Tibial nerve (tissue), 4 donors: ENCODE measurements at regions not wholly inside any gene's neighbourhood (a gene's known extent, or its start where the extent isn't known, plus 50 kb on each side); places are given as distances from the start of the nearest gene placed in this dataset.

Experiments used
- EP300 ChIP-seq, 2 donors: sonication (generic); formaldehyde crosslinking; IDR thresholded peaks; one replicate each; pipeline ENCODE4 v1.6.1; 2017; ENCODE audit warnings: antibody characterized with exemption in 2 of 2, mild to moderate bottlenecking in 1 of 2
- POLR2A ChIP-seq, 2 donors: fragments of 450-650 bp; IDR thresholded peaks; one replicate each; pipeline ENCODE4 v1.6.1; 2017; ENCODE audit warnings: antibody characterized with exemption in 2 of 2, mild to moderate bottlenecking in 2 of 2, moderate library complexity in 2 of 2
- TF ChIP-seq, protein P1 (sequence below), 5 experiments: fragments of 200-600 bp in 3 of 5; fragments of 450-650 bp in 2 of 5; sonication (generic) in 3 of 5; IDR thresholded peaks; one replicate each; pipeline ENCODE4 v1.5.1; 2016 to 2019; ENCODE audit warnings: antibody characterized with exemption in 5 of 5, mild to moderate bottlenecking in 3 of 5, moderate library complexity in 2 of 5

DNA sequence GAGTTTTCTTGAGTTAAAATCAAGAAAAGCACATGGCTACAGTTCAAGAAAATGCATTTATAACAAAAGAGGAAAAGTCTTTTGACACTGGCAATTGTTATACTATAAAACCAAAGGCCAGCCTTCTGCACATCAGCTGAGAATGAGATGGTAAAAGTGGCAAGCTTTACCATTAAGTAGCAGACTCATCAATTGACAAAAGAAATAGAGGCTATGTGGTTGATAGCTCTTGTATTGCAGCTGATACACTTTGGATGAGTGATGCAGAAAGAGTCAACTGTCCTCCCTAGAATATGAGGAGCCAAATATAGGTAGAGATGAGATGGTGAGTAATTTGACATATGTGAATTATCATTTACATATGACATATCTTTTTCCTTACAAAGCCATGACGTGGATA lies 1100.9 kb upstream of the CDH6 start:
- TF ChIP-seq, protein P1, sequence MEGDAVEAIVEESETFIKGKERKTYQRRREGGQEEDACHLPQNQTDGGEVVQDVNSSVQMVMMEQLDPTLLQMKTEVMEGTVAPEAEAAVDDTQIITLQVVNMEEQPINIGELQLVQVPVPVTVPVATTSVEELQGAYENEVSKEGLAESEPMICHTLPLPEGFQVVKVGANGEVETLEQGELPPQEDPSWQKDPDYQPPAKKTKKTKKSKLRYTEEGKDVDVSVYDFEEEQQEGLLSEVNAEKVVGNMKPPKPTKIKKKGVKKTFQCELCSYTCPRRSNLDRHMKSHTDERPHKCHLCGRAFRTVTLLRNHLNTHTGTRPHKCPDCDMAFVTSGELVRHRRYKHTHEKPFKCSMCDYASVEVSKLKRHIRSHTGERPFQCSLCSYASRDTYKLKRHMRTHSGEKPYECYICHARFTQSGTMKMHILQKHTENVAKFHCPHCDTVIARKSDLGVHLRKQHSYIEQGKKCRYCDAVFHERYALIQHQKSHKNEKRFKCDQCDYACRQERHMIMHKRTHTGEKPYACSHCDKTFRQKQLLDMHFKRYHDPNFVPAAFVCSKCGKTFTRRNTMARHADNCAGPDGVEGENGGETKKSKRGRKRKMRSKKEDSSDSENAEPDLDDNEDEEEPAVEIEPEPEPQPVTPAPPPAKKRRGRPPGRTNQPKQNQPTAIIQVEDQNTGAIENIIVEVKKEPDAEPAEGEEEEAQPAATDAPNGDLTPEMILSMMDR (IDR thresholded peaks at IDR 0.05), result no peak
- TF ChIP-seq EP300 (IDR thresholded peaks at IDR 0.05), result no peak
- no peak for TF ChIP-seq POLR2A (IDR thresholded peaks at IDR 0.05)
